NCI-H2196 treated with DMSO at 0.1 percent for 48 hours (cell line): ENCODE measurements at regions not wholly inside any gene's neighbourhood (a gene's known extent, or its start where the extent isn't known, plus 50 kb on each side); places are given as distances from the start of the nearest gene placed in this dataset.

Experiments
- DNase-seq: peaks from one replicate; lab custom pipeline; 2025; ENCODE audit not compliant: unreplicated experiment; lab: John Stamatoyannopoulos, UW

- DNase-seq = no peak
Observed at GRCh38 chr22:26891429-26891828, 234.0 kb downstream of the MIAT start.

GRCh38 chr22:26892166-26893041 is 235.0 kb downstream of the MIAT start:
- DNase-seq = peak; percentile 59

- peak; percentile 38 for DNase-seq
Observed at GRCh38 chr22:26893173-26894110, 236.1 kb downstream of the MIAT start.

GRCh38 chr22:26894362-26894761 is 237.0 kb downstream of the MIAT start:
- no peak for DNase-seq

- peak; percentile 7 for DNase-seq
Observed at GRCh38 chr22:26894766-26895485, 237.5 kb downstream of the MIAT start.

GRCh38 chr22:26897384-26897783 is 240.0 kb downstream of the MIAT start:
- no peak for DNase-seq

- no peak for DNase-seq
Observed at GRCh38 chr22:26898946-26899605, 241.7 kb downstream of the MIAT start.

GRCh38 chr22:26900787-26901186 is 243.4 kb downstream of the MIAT start:
- no peak for DNase-seq

GRCh38 chr22:26901198-26901816 is 243.9 kb downstream of the MIAT start:
- no peak for DNase-seq

- DNase-seq = no peak
Observed at GRCh38 chr22:26902401-26903029, 245.1 kb downstream of the MIAT start.

- no peak for DNase-seq
Observed at GRCh38 chr22:26903030-26903856, 245.9 kb downstream of the MIAT start.

GRCh38 chr22:26904483-26904882 is 247.1 kb downstream of the MIAT start:
- no peak for DNase-seq

GRCh38 chr22:26905076-26905475 is 247.7 kb downstream of the MIAT start:
- DNase-seq = no peak

- no peak for DNase-seq
Observed at GRCh38 chr22:26905640-26906039, 248.3 kb downstream of the MIAT start.

GRCh38 chr22:26906464-26906863 is 249.1 kb downstream of the MIAT start:
- DNase-seq = no peak

GRCh38 chr22:26907366-26907765 is 250.0 kb downstream of the MIAT start:
- DNase-seq = no peak

GRCh38 chr22:26910845-26911244 is 253.5 kb downstream of the MIAT start:
- no peak for DNase-seq

GRCh38 chr22:26912655-26913345 is 255.4 kb downstream of the MIAT start:
- DNase-seq = no peak
